ENCODE measurements at regions not wholly inside any gene's neighbourhood (a gene's known extent, or its start where the extent isn't known, plus 50 kb on each side); places are given as distances from the start of the nearest gene placed in this dataset.

GRCh38 chr10:21043044-21043443 lies 145.9 kb upstream of the NEBL start:
- TF ChIP-seq CTCF (IDR thresholded peaks at IDR 0.05), result no peak
- TF ChIP-seq POLR2A (IDR thresholded peaks at IDR 0.05), result no peak
- TF ChIP-seq POLR2AphosphoS5 (IDR thresholded peaks at IDR 0.05), result no peak
- no peak for TF ChIP-seq EP300 (IDR thresholded peaks at IDR 0.05)
